H1 (cell line): ENCODE measurements at regions not wholly inside any gene's neighbourhood (a gene's known extent, or its start where the extent isn't known, plus 50 kb on each side); places are given as distances from the start of the nearest gene placed in this dataset.

ENCODE experiments used
- CBX8 ChIP-seq: fragments of 300-800, 300-1000 bp; sonication (generic); IDR thresholded peaks from 2 replicates; pipeline ENCODE4 v1.7.1; 2016; ENCODE audit warnings: low read depth, low read length, borderline replicate concordance
- CHD2 ChIP-seq: IDR thresholded peaks from 2 replicates; pipeline ENCODE4 v1.6.1; 2012; ENCODE audit warnings: low read length, improper control_type of control experiment
- CREB1 ChIP-seq: IDR thresholded peaks from 2 replicates; pipeline ENCODE4 v1.6.1; 2012; ENCODE audit warnings: inconsistent platforms
- GABPA ChIP-seq: IDR thresholded peaks from 2 replicates; pipeline ENCODE4 v1.6.1; 2011; ENCODE audit warnings: mild to moderate bottlenecking, low read length, moderate library complexity, borderline replicate concordance; ENCODE audit not compliant: insufficient read depth
- TCF12 ChIP-seq: IDR thresholded peaks from 2 replicates; pipeline ENCODE4 v1.6.1; 2011; ENCODE audit warnings: low read depth, mild to moderate bottlenecking, low read length
- TF ChIP-seq, protein P1 (sequence below): IDR thresholded peaks from 2 replicates; pipeline ENCODE4 v1.6.1; 2012; ENCODE audit warnings: inconsistent platforms
- TF ChIP-seq, protein P2 (sequence below), 3 experiments: IDR thresholded peaks; 1 replicate in 2 of 3; 2 replicates in 1 of 3; pipeline versions ENCODE4 v1.5.1 to v1.6.1; 2011; ENCODE audit warnings: low read length in 3 of 3, mild to moderate bottlenecking in 3 of 3, inconsistent platforms in 2 of 3, low read depth in 1 of 3, moderate library complexity in 1 of 3; ENCODE audit not compliant: insufficient read depth in 1 of 3; ENCODE audit errors: control extremely low read depth in 1 of 3
- TF ChIP-seq, protein P3 (sequence below): IDR thresholded peaks from 2 replicates; pipeline ENCODE4 v1.6.1; 2012; ENCODE audit warnings: inconsistent platforms

DNA sequence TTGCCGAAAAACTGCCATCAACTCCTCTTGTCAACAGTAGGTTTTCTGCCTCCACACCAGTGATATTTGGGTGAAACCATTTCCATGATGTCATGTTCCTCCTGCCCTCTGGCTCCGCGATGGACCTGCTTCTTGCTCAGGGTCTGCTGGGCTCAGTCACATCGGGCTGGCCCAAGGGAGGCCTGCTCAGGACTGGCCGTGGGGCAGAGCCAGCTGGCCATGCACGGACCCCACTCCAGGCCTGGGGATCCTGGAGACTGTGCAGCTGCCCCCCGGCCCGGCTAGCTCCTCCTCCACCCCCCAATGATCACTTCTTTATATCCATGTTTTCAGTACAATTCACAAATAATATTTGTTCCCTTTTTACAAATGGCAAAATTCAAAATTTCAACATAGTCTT lies 270.3 kb upstream of the CCDC54 start:
- TF ChIP-seq, protein P1, sequence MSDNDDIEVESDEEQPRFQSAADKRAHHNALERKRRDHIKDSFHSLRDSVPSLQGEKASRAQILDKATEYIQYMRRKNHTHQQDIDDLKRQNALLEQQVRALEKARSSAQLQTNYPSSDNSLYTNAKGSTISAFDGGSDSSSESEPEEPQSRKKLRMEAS: no peak
- TF ChIP-seq, protein P2, sequence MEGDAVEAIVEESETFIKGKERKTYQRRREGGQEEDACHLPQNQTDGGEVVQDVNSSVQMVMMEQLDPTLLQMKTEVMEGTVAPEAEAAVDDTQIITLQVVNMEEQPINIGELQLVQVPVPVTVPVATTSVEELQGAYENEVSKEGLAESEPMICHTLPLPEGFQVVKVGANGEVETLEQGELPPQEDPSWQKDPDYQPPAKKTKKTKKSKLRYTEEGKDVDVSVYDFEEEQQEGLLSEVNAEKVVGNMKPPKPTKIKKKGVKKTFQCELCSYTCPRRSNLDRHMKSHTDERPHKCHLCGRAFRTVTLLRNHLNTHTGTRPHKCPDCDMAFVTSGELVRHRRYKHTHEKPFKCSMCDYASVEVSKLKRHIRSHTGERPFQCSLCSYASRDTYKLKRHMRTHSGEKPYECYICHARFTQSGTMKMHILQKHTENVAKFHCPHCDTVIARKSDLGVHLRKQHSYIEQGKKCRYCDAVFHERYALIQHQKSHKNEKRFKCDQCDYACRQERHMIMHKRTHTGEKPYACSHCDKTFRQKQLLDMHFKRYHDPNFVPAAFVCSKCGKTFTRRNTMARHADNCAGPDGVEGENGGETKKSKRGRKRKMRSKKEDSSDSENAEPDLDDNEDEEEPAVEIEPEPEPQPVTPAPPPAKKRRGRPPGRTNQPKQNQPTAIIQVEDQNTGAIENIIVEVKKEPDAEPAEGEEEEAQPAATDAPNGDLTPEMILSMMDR (IDR thresholded peaks at IDR 0.05; ENCODE audit: control extremely low read depth in 1 of 3, insufficient read depth in 1 of 3, low read depth in 1 of 3, low read length in 3 of 3): no peak
- TF ChIP-seq, protein P3, sequence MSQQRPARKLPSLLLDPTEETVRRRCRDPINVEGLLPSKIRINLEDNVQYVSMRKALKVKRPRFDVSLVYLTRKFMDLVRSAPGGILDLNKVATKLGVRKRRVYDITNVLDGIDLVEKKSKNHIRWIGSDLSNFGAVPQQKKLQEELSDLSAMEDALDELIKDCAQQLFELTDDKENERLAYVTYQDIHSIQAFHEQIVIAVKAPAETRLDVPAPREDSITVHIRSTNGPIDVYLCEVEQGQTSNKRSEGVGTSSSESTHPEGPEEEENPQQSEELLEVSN: no peak
- no peak for TF ChIP-seq CBX8
- no peak for TF ChIP-seq CREB1
- TF ChIP-seq GABPA: no peak
- no peak for TF ChIP-seq TCF12
- TF ChIP-seq CHD2: no peak
